BE2C (cell line): ENCODE measurements at regions not wholly inside any gene's neighbourhood (a gene's known extent, or its start where the extent isn't known, plus 50 kb on each side); places are given as distances from the start of the nearest gene placed in this dataset.

ENCODE experiments used
- DNase-seq: peaks from one replicate; pipeline ENCODE4 v3.0.0-alpha.2; 2020
- H3K27me3 ChIP-seq: fragments of 250-450 bp; sonication (Bioruptor Pico); 2 replicates; pipeline ENCODE4 v1.5.1; 2020; ENCODE audit warnings: mild to moderate bottlenecking
- H3K36me3 ChIP-seq: fragments of 250-450 bp; sonication (Bioruptor Pico); 2 replicates; pipeline ENCODE4 v1.5.1; 2020; ENCODE audit warnings: mild to moderate bottlenecking
- H3K4me1 ChIP-seq: fragments of 250-450 bp; sonication (Bioruptor Pico); 2 replicates; pipeline ENCODE4 v1.5.1; 2020
- H3K4me3 ChIP-seq: 2 replicates; pipeline ENCODE4 v1.5.1; 2011; ENCODE audit warnings: low read depth, low read length
- H3K9me3 ChIP-seq: fragments of 250-450 bp; sonication (Bioruptor Pico); 2 replicates; pipeline ENCODE4 v1.5.1; 2020
- CTCF ChIP-seq: IDR thresholded peaks from 2 replicates; pipeline ENCODE4 v1.5.1; 2012; ENCODE audit warnings: mild to moderate bottlenecking, low read depth, low read length

DNA sequence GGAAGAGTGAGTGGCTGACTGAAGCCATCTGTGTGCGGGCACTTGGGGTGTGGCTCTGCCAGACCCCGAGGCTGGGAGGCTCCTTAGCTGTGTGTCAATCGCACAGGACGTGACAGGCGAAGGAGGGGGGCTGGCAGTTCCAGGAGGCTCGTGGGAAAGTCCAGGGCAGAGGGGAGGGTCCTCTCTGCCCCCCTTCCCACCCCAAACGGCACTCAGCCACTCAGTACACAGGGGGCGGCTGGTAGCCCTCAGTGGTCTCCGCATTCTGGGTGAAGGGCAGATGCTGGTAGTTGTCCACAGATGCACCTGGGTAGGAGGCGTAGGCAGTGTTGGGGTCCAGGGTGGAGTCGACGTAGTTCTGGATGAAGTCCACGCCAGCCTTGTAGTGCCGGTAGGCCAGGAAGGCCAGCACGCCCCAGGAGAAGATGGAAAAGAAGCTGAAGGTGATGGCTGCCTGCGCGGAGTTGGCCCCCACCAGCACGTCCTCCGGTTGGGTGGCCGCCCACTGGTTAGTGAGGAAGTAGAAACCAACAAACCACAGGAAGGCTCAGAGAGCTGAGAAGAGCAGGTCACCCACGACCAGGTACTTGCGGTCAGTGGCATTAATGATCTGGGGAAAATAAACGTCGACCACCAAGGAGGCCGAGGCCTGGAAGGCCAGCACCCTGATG, 85.4 kb upstream of the CEP78 start:
- Histone ChIP-seq H3K9me3 (no peaks in the 10 kb centered on the region; the same call in 1 of the 2 replicates), H3K27me3 (no peaks in the 10 kb centered on the region), H3K36me3 (no peaks in the 10 kb centered on the region), H3K4me1 (no peaks in the 10 kb centered on the region), H3K4me3 (no peak overlapping the region)
- TF ChIP-seq CTCF = no peak
- no peak for DNase-seq

- no peak for TF ChIP-seq CTCF
- no peak for DNase-seq
- Histone ChIP-seq H3K4me3 (no peak overlapping the region), H3K9me3 (no peaks in the 10 kb centered on the region; the same call in 1 of the 2 replicates), H3K27me3 (no peaks in the 10 kb centered on the region), H3K4me1 (no peaks in the 10 kb centered on the region), H3K36me3 (no peaks in the 10 kb centered on the region)
These were observed 86.1 kb upstream of the CEP78 start for GRCh38 chr9:78149702-78150291.

DNA sequence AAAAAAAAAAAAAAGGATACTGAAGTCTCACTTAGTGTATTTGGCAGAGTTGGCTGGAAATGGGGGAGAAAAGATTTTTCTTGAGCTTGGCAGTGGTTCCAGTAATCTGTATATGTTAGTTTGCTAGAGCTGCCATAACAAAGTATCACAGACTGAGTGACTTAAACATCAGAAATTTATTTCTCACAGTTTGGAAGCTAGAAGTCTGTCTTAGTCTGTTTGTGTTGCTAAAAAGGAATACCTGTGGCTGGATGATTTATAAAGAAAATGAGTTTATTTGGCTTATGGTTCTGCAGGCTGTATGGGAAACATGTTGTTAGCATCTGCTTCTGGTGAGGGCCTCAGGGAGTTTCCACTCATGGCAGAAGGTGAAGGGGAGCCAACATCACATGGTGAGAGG, 89.6 kb upstream of the CEP78 start:
- no peak overlapping the region for H3K4me3 ChIP-seq
- H3K27me3 ChIP-seq = no peaks in the 10 kb centered on the region
- no peaks in the 10 kb centered on the region for H3K36me3 ChIP-seq
- H3K9me3 ChIP-seq = no peaks in the 10 kb centered on the region; the same call in 1 of the 2 replicates
- no peak for TF ChIP-seq CTCF
- no peak for DNase-seq
- no peaks in the 10 kb centered on the region for H3K4me1 ChIP-seq

- Histone ChIP-seq H3K36me3 (no peaks in the 10 kb centered on the region), H3K27me3 (no peaks in the 10 kb centered on the region), H3K4me1 (no peaks in the 10 kb centered on the region), H3K4me3 (no peak overlapping the region), H3K9me3 (no peaks in the 10 kb centered on the region; the same call in 1 of the 2 replicates)
- DNase-seq = no peak
- TF ChIP-seq CTCF = no peak
These were observed 91.1 kb upstream of the CEP78 start for GRCh38 chr9:78144663-78145377.

DNA sequence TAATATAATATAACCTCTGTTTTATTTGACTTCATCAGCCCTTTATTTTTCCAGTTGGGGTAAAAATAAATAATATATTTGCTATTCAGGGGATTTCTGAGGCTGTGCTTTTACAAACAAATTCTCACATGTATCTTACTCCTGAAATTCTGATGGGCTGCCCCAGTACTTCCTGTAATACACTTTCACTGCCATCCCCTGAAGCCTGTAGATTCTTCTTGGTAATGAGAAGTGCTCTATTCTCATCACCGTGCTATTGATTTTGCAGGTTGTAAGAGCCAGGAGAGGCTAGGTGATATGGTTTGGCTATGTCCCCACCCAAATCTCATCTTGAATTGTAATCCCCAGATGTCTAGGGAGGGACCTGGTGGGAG, 91.9 kb upstream of the CEP78 start:
- no peak overlapping the region for H3K4me3 ChIP-seq
- H3K4me1 ChIP-seq = no peaks in the 10 kb centered on the region
- no peak for DNase-seq
- TF ChIP-seq CTCF = no peak
- H3K9me3 ChIP-seq = no peaks in the 10 kb centered on the region; the same call in 1 of the 2 replicates
- no peaks in the 10 kb centered on the region for H3K36me3 ChIP-seq
- H3K27me3 ChIP-seq = no peaks in the 10 kb centered on the region
